Fibroblast of lung (primary cell): ENCODE measurements at regions not wholly inside any gene's neighbourhood (a gene's known extent, or its start where the extent isn't known, plus 50 kb on each side); places are given as distances from the start of the nearest gene placed in this dataset.

Experiments used
- EZH2 ChIP-seq: IDR thresholded peaks from 2 replicates; pipeline ENCODE4 v1.5.1; 2012; ENCODE audit warnings: low read length, control low read depth, mild to moderate bottlenecking; ENCODE audit errors: missing control alignments
- TF ChIP-seq, protein P1 (sequence below), 2 donors: IDR thresholded peaks in 1 of 2; conservative IDR thresholded peaks in 1 of 2; 1 replicate in 1 of 2; 2 replicates in 1 of 2; pipeline ENCODE4 v1.5.1; 2011 to 2012; ENCODE audit warnings: low read length in 2 of 2, control low read depth in 1 of 2, inconsistent platforms in 1 of 2, low read depth in 1 of 2, mild to moderate bottlenecking in 1 of 2

DNA sequence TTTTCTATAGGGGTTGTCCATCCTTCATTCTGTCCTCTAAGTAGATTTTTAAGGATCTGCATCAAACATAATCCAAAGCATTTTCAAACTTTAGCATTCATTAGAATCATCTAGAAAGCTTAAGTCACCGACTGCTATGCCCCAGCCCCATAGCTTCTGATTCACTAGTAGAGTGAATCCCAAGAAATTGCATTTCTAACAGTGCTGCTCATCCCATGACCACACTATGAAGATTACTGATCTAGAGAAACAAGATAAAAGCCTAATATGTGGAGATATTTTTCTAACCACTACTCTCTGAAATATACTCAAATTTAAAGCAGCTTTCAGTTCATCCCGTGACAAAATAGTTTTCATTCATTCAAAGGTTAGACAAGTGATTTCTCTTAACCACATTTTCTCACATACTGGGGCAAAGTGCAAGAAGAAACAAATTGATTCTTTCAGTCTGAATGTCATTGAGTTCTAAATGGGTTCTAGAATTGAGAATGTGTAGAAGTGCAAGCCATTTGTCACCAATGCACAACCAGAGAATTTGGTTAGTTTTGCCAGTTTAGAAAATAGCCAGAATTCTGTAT lies 286.9 kb upstream of the CD180 start:
- TF ChIP-seq, protein P1, sequence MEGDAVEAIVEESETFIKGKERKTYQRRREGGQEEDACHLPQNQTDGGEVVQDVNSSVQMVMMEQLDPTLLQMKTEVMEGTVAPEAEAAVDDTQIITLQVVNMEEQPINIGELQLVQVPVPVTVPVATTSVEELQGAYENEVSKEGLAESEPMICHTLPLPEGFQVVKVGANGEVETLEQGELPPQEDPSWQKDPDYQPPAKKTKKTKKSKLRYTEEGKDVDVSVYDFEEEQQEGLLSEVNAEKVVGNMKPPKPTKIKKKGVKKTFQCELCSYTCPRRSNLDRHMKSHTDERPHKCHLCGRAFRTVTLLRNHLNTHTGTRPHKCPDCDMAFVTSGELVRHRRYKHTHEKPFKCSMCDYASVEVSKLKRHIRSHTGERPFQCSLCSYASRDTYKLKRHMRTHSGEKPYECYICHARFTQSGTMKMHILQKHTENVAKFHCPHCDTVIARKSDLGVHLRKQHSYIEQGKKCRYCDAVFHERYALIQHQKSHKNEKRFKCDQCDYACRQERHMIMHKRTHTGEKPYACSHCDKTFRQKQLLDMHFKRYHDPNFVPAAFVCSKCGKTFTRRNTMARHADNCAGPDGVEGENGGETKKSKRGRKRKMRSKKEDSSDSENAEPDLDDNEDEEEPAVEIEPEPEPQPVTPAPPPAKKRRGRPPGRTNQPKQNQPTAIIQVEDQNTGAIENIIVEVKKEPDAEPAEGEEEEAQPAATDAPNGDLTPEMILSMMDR (conservative IDR thresholded peaks at IDR 0.05 in 1 of 2, IDR thresholded peaks at IDR 0.05 in 1 of 2; ENCODE audit: low read depth in 1 of 2, low read length in 2 of 2) = no peak
- no peak for TF ChIP-seq EZH2
